ENCODE measurements at regions not wholly inside any gene's neighbourhood (a gene's known extent, or its start where the extent isn't known, plus 50 kb on each side); places are given as distances from the start of the nearest gene placed in this dataset.

DNA sequence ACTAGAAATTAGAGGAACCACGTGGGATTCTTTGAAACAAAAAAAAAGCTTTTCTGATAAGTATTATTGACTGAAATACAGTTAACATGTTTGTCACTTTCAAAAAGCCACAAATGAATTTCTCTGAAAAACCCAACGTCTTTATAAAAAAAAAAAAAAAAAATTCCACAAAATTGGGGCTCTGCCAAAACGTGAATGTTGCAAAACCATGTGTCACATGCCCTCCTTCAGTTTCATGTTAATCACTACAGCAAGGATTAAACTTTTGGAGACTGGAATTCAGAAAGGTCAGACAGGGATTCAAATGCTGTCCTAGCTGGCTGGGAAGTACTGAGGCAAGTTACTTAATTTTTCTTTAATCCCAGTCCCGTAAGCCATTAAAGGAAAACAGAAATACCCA, 278.0 kb upstream of the KLF14 start:
- TF ChIP-seq, protein P1, sequence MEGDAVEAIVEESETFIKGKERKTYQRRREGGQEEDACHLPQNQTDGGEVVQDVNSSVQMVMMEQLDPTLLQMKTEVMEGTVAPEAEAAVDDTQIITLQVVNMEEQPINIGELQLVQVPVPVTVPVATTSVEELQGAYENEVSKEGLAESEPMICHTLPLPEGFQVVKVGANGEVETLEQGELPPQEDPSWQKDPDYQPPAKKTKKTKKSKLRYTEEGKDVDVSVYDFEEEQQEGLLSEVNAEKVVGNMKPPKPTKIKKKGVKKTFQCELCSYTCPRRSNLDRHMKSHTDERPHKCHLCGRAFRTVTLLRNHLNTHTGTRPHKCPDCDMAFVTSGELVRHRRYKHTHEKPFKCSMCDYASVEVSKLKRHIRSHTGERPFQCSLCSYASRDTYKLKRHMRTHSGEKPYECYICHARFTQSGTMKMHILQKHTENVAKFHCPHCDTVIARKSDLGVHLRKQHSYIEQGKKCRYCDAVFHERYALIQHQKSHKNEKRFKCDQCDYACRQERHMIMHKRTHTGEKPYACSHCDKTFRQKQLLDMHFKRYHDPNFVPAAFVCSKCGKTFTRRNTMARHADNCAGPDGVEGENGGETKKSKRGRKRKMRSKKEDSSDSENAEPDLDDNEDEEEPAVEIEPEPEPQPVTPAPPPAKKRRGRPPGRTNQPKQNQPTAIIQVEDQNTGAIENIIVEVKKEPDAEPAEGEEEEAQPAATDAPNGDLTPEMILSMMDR (IDR thresholded peaks at IDR 0.05; ENCODE audit: extremely low read depth in 1 of 2, insufficient read depth in 1 of 2, low read depth in 1 of 2, low read length in 2 of 2), result no peak
- TF ChIP-seq POLR2A (IDR thresholded peaks at IDR 0.05; ENCODE audit: low read depth, low read length) (no peak), POLR2AphosphoS5 (IDR thresholded peaks at IDR 0.05; ENCODE audit: insufficient read depth, low read depth, low read length) (no peak), EZH2 (IDR thresholded peaks at IDR 0.05; ENCODE audit: borderline replicate concordance, low read depth, low read length, severe bottlenecking) (no peak), MAX (IDR thresholded peaks at IDR 0.05; ENCODE audit: insufficient read depth, insufficient read length) (no peak), FOS (IDR thresholded peaks at IDR 0.05; ENCODE audit: borderline replicate concordance, insufficient read depth, low read length) (no peak)
